Epithelial cell of esophagus (primary cell): ENCODE measurements at regions not wholly inside any gene's neighbourhood (a gene's known extent, or its start where the extent isn't known, plus 50 kb on each side); places are given as distances from the start of the nearest gene placed in this dataset.
A peak's percentile ranks its signal among the peaks of the same experiment; 100 is the strongest.

Experiments
- DNase-seq: peaks from one replicate; pipeline ENCODE4 v3.0.0; 2010; ENCODE audit warnings: low read depth
- H3K4me3 ChIP-seq: 2 replicates; pipeline ENCODE4 v1.5.1; 2011; ENCODE audit warnings: mild to moderate bottlenecking, low read length, control low read depth
- TF ChIP-seq, protein P1 (sequence below): IDR thresholded peaks from 2 replicates; pipeline ENCODE4 v1.5.1; 2011; ENCODE audit warnings: low read depth, mild to moderate bottlenecking, low read length, control low read depth, inconsistent platforms; ENCODE audit not compliant: insufficient read depth; ENCODE audit errors: missing control alignments

DNA sequence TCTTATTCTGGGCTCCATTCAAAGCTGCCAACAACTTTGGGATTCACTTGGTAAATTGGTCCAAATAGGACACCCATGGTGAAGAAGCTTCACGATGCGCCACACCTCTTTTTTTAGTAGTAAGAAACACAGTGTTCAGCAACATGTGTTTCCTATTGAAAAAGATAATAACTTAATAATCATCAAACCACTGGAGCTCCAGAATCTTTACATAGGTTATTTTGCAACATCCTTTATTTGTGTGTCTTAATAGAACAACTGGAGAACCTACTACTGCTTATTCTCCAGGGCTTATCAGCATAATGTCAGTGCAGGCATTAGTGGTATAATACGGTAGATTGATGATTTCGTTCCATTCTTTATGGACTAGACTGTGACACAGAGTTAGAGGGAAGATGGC lies 63.3 kb upstream of the DAPK1 start:
- no peak for DNase-seq
- TF ChIP-seq, protein P1, sequence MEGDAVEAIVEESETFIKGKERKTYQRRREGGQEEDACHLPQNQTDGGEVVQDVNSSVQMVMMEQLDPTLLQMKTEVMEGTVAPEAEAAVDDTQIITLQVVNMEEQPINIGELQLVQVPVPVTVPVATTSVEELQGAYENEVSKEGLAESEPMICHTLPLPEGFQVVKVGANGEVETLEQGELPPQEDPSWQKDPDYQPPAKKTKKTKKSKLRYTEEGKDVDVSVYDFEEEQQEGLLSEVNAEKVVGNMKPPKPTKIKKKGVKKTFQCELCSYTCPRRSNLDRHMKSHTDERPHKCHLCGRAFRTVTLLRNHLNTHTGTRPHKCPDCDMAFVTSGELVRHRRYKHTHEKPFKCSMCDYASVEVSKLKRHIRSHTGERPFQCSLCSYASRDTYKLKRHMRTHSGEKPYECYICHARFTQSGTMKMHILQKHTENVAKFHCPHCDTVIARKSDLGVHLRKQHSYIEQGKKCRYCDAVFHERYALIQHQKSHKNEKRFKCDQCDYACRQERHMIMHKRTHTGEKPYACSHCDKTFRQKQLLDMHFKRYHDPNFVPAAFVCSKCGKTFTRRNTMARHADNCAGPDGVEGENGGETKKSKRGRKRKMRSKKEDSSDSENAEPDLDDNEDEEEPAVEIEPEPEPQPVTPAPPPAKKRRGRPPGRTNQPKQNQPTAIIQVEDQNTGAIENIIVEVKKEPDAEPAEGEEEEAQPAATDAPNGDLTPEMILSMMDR: no peak
- no peak overlapping the region for H3K4me3 ChIP-seq

DNA sequence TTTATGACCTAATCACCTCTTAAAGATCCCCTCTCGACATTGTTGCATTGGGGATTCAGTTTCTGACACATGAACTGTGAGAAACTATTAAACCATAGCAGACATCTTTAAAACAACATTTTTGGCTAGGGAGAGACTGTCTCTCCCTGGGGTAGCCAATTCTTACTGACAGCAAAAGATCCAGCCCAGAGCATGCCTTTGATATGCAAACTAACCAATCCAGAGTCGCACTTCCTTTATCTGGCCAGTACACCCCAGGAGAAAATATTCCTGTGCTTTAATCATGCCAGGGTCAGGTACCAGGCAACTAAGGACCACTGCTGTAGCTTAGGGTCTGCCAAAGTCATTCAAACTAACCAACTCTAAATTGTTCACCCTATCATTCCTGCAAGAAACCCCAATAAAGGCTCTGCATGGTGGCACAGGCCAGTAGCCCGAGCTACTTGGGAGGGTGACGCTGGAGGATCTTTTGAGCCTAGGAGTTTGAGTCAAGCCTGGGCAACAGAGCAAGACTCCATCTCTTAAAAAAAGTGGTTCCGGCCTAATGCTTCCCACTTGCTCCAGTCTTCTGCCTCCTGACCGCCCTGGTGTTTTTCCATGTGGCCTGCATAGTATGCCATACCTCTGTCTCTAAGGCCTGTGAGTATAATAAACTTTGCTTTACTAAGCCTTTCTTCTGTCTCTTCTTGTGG lies 62.3 kb upstream of the DAPK1 start:
- H3K4me3 ChIP-seq: no peak overlapping the region
- TF ChIP-seq, protein P1: no peak
- DNase-seq: no peak

DNA sequence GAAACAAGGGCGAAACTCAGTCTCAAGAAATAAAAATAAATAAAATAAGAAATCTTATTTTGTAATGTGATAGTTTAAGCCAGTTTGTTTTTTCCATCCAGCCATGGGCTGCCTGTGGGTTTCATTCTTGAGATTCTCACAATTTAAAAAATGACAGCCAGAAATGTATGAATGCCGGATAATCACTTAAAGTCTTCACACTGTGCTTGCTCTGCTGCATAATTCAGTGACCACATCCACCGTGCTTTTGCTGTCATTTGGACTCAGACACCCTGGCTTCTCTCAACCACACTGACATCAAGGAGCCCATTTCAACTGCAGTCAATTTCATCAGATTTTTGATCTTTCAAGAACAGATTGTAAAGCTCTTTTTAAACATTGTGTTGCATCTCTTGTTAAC lies 61.0 kb upstream of the DAPK1 start:
- H3K4me3 ChIP-seq: no peak overlapping the region
- TF ChIP-seq, protein P1: no peak
- no peak for DNase-seq

DNA sequence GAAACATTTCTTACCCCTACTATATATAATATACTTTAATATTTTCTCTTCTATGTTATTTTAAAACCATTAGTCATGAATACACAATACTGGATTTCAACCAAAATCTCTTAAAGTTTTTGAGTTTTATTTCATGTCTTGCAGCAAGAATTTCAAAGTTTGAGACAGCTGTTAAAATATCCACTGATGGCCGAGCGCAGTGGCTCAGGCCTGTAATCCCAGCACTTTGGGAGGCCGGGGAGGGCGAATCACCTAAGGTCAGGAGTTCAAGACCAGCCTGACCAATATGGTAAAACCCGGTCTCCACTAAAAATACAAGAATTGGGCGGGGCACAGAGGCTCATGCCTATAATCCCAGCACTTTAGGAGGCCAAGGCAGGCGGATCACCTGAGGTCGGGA lies 59.7 kb upstream of the DAPK1 start:
- no peak for DNase-seq
- TF ChIP-seq, protein P1: no peak
- no peak overlapping the region for H3K4me3 ChIP-seq

DNA sequence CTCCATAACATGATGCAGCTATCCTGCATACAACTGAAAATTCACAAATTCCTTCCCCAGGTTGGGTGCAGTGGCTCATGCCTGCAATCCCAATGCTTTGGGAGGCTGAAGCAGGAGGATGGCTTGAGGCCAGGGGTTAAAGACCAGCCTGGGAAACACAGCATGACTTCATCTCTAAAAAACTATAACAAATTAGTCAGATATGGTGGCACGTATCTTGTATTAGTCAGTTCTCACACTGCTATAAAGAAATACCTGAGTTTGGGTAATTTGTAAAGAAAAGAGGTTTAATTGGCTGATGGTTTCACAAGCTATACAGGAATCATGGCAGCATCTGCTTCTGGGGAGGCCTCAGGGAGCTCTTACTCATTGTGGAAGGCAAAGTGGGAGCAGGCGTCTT lies 56.4 kb upstream of the DAPK1 start:
- no peak overlapping the region for H3K4me3 ChIP-seq
- TF ChIP-seq, protein P1: no peak
- peak; percentile 33 for DNase-seq

DNA sequence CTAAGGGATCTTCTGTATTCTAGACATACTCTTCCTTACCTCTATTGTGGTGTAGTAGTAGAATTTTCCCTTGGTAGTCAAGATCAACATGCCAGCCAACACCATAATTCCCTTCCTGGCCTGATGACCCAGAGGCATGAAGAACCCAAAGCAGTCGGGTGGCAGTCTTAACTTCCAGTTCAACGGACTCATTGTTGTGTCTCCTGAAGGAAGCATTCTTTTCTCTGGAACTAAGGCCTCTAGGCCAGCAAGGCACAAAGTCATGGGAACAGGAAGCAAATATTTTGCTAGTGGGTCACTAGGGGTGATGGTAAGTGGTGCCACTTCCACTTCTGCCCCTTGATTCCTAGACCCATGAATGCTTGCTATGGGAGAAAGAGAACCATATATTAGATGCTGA lies 55.2 kb upstream of the DAPK1 start:
- H3K4me3 ChIP-seq: no peak overlapping the region
- DNase-seq: no peak
- TF ChIP-seq, protein P1: no peak

DNA sequence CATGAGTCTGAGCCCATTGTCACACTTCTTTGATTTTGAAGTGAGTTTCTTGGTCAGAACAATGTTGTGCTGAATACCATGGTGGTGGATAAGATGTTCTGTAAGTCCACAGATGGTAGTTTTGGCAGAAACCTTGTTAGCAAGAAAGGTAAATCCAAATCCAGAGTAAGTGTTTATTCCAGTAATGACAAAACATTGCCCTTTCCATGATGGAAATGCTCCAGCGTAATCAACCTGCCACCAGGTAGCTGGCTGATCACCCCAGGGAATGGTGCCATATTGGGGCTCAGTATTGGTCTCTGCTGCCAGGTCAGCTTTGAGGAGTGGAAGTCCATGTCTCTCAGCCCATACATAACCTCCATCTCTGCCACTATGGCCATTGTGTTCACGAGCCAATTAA lies 54.7 kb upstream of the DAPK1 start:
- TF ChIP-seq, protein P1: no peak
- H3K4me3 ChIP-seq: no peak overlapping the region
- DNase-seq: no peak
